Brain microvascular endothelial cell (primary cell): ENCODE measurements at regions not wholly inside any gene's neighbourhood (a gene's known extent, or its start where the extent isn't known, plus 50 kb on each side); places are given as distances from the start of the nearest gene placed in this dataset.

ENCODE experiments used
- DNase-seq: peaks from one replicate; pipeline ENCODE4 v3.0.0-alpha.2; 2020
- H3K27ac ChIP-seq: fragments of 250-450 bp; sonication (Bioruptor Pico); 2 replicates; pipeline ENCODE4 v1.5.1; 2020; ENCODE audit warnings: mild to moderate bottlenecking, moderate library complexity
- H3K27me3 ChIP-seq: fragments of 250-450 bp; sonication (Bioruptor Pico); replicated peaks from 2 replicates; pipeline ENCODE4 v1.5.1; 2020; ENCODE audit warnings: mild to moderate bottlenecking
- H3K36me3 ChIP-seq: fragments of 250-450 bp; sonication (Bioruptor Pico); replicated peaks from 2 replicates; pipeline ENCODE4 v1.5.1; 2020; ENCODE audit warnings: mild to moderate bottlenecking
- H3K4me3 ChIP-seq: 2 replicates; pipeline ENCODE4 v1.5.1; 2011; ENCODE audit warnings: low read depth, mild to moderate bottlenecking, control low read depth, low read length, moderate library complexity
- in situ Hi-C: cut with HindIII; loops from 2 replicates; pipeline ENCODE4 v1.10.0; 2017; ENCODE audit warnings: low sequenced_read_pairs, low pct_ligation_motif_present
- TF ChIP-seq, protein P1 (sequence below): IDR thresholded peaks from 2 replicates; pipeline ENCODE4 v1.5.1; 2011; ENCODE audit warnings: low read depth, mild to moderate bottlenecking, moderate library complexity, low read length, control low read depth, inconsistent platforms; ENCODE audit errors: missing control alignments

- Histone ChIP-seq H3K27ac (no peak overlapping the region), H3K27me3 (no peaks in the 10 kb centered on the region), H3K4me3 (no peak overlapping the region), H3K36me3 (no peaks in the 10 kb centered on the region)
- no peak for DNase-seq
- TF ChIP-seq, protein P1, sequence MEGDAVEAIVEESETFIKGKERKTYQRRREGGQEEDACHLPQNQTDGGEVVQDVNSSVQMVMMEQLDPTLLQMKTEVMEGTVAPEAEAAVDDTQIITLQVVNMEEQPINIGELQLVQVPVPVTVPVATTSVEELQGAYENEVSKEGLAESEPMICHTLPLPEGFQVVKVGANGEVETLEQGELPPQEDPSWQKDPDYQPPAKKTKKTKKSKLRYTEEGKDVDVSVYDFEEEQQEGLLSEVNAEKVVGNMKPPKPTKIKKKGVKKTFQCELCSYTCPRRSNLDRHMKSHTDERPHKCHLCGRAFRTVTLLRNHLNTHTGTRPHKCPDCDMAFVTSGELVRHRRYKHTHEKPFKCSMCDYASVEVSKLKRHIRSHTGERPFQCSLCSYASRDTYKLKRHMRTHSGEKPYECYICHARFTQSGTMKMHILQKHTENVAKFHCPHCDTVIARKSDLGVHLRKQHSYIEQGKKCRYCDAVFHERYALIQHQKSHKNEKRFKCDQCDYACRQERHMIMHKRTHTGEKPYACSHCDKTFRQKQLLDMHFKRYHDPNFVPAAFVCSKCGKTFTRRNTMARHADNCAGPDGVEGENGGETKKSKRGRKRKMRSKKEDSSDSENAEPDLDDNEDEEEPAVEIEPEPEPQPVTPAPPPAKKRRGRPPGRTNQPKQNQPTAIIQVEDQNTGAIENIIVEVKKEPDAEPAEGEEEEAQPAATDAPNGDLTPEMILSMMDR, result no peak
- in situ Hi-C loops, result no loop called here
Measured at GRCh38 chr1:80241566-80241965, 1235.0 kb upstream of the ADGRL4 start.

GRCh38 chr1:80225510-80225909 lies 1219.0 kb upstream of the ADGRL4 start:
- Histone ChIP-seq H3K27ac (no peak overlapping the region), H3K4me3 (no peak overlapping the region), H3K27me3 (no peaks in the 10 kb centered on the region), H3K36me3 (no peaks in the 10 kb centered on the region)
- in situ Hi-C loops, result no loop called here
- DNase-seq, result no peak
- TF ChIP-seq, protein P1, result no peak

- TF ChIP-seq, protein P1, result no peak
- H3K36me3 ChIP-seq, result no peaks in the 10 kb centered on the region
- no peak for DNase-seq
- in situ Hi-C loops, result no loop called here
- no peak overlapping the region for H3K27ac ChIP-seq
- H3K4me3 ChIP-seq, result no peak overlapping the region
- H3K27me3 ChIP-seq, result no peaks in the 10 kb centered on the region
Measured at GRCh38 chr1:80221319-80221718, 1214.8 kb upstream of the ADGRL4 start.

DNA sequence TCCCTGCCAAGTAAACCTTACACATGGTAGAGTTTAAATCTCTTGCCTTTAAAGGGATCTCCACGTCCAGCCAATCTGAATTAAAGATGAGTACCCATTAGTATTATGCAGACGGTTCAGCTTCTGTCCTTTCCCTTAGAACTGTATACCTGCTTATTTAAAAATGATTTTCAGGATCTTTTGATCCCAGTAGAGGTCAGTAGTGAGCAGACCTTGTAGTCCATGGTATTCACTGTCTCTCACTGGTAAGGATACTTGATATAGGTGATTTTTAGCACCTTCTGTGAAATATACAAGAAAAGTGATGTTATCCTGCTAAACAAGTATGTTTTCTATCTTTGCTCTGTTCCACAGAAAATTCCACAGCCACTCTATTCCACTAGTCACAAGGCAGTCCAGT lies 1211.6 kb upstream of the ADGRL4 start:
- TF ChIP-seq, protein P1, result peak; percentile 57
- H3K27me3 ChIP-seq, result no peaks in the 10 kb centered on the region

GRCh38 chr1:80217377-80217986 lies 1211.0 kb upstream of the ADGRL4 start:
- in situ Hi-C loops, result no loop called here
- Histone ChIP-seq H3K27ac (no peak overlapping the region), H3K27me3 (no peaks in the 10 kb centered on the region), H3K36me3 (no peaks in the 10 kb centered on the region), H3K4me3 (no peak overlapping the region)
- TF ChIP-seq, protein P1, result peak; percentile 81
- peak; percentile 68 for DNase-seq

More for the DNA sequence above, 1211.6 kb upstream of the ADGRL4 start:
- peak; percentile 39 for DNase-seq
- Histone ChIP-seq H3K27ac (no peak overlapping the region), H3K36me3 (no peaks in the 10 kb centered on the region), H3K4me3 (no peak overlapping the region)
- in situ Hi-C loops, result no loop called here
